ENCODE measurements at regions not wholly inside any gene's neighbourhood (a gene's known extent, or its start where the extent isn't known, plus 50 kb on each side); places are given as distances from the start of the nearest gene placed in this dataset.

DNA sequence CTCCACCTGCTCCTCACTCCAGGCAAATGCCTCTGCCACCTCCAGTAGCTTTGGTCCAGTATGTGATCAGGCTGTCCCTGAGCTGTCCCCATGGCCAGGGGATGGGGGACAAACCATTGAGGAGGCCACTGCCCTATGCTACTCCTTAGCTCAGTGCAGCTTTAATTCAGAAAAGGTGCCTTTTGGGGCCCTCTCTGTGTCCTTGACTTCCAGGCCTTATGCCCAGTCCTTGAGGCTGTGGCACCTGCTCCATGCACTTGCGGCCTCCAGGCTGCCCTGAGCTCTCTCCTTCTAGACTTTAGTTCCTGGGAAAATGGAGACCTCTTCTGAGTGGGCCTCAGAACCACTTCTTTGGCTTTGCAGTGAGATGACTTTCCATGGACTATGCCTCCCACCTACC lies 650.8 kb upstream of the CELF2 start:
- H3K9me3 ChIP-seq (ENCODE audit: control insufficient read depth in 4 of 4, low read length in 3 of 4), result no peaks in the 10 kb centered on the region
- no peaks in the 10 kb centered on the region for H3K36me3 ChIP-seq (ENCODE audit: control insufficient read depth in 4 of 4, insufficient read depth in 3 of 4, low read depth in 1 of 4, low read length in 3 of 4)
- H3K27me3 ChIP-seq (ENCODE audit: control insufficient read depth in 4 of 4, insufficient read depth in 4 of 4, low read length in 3 of 4), result no peaks in the 10 kb centered on the region
- H3K4me3 ChIP-seq (ENCODE audit: low read depth in 1 of 3, low read length in 3 of 3), result no peak overlapping the region
- no peak for TF ChIP-seq FOXA1 (IDR thresholded peaks at IDR 0.05)
- no peak for TF ChIP-seq RXRA (IDR thresholded peaks at IDR 0.05)
- H3K9ac ChIP-seq (ENCODE audit: low read depth in 1 of 2, low read length in 2 of 2), result no peak overlapping the region
- no peaks in the 10 kb centered on the region for H3K4me1 ChIP-seq (ENCODE audit: control insufficient read depth in 4 of 4, insufficient read depth in 4 of 4, low read length in 3 of 4)
- WGBS, result 77% methylated on average over 1 of the region's 1 CpG
- no peak for DNase-seq (ENCODE audit: low spot score)
- H3K27ac ChIP-seq (ENCODE audit: low read depth in 1 of 2, low read length in 2 of 2), result no peak overlapping the region

- Histone ChIP-seq H3K27ac (ENCODE audit: low read depth in 1 of 2, low read length in 2 of 2) (no peak overlapping the region), H3K4me1 (ENCODE audit: control insufficient read depth in 4 of 4, insufficient read depth in 4 of 4, low read length in 3 of 4) (no peaks in the 10 kb centered on the region), H3K9ac (ENCODE audit: low read depth in 1 of 2, low read length in 2 of 2) (no peak overlapping the region), H3K9me3 (ENCODE audit: control insufficient read depth in 4 of 4, low read length in 3 of 4) (no peaks in the 10 kb centered on the region), H3K36me3 (ENCODE audit: control insufficient read depth in 4 of 4, insufficient read depth in 3 of 4, low read depth in 1 of 4, low read length in 3 of 4) (no peaks in the 10 kb centered on the region), H3K4me3 (ENCODE audit: low read depth in 1 of 3, low read length in 3 of 3) (no peak overlapping the region), H3K27me3 (ENCODE audit: control insufficient read depth in 4 of 4, insufficient read depth in 4 of 4, low read length in 3 of 4) (no peaks in the 10 kb centered on the region)
- TF ChIP-seq, protein P1, sequence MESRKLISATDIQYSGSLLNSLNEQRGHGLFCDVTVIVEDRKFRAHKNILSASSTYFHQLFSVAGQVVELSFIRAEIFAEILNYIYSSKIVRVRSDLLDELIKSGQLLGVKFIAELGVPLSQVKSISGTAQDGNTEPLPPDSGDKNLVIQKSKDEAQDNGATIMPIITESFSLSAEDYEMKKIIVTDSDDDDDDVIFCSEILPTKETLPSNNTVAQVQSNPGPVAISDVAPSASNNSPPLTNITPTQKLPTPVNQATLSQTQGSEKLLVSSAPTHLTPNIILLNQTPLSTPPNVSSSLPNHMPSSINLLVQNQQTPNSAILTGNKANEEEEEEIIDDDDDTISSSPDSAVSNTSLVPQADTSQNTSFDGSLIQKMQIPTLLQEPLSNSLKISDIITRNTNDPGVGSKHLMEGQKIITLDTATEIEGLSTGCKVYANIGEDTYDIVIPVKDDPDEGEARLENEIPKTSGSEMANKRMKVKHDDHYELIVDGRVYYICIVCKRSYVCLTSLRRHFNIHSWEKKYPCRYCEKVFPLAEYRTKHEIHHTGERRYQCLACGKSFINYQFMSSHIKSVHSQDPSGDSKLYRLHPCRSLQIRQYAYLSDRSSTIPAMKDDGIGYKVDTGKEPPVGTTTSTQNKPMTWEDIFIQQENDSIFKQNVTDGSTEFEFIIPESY (IDR thresholded peaks at IDR 0.05), result no peak
- TF ChIP-seq RXRA (IDR thresholded peaks at IDR 0.05) (no peak), TAF1 (conservative IDR thresholded peaks at IDR 0.05) (no peak), NR2F2 (IDR thresholded peaks at IDR 0.05) (no peak), EGR1 (IDR thresholded peaks at IDR 0.05; ENCODE audit: low read depth in 2 of 2) (no peak), JUND (IDR thresholded peaks at IDR 0.05) (no peak), ATF3 (IDR thresholded peaks at IDR 0.05) (no peak), HNF4G (IDR thresholded peaks at IDR 0.05) (no peak), HNF4A (conservative IDR thresholded peaks at IDR 0.05) (no peak)
- TF ChIP-seq, protein P2, sequence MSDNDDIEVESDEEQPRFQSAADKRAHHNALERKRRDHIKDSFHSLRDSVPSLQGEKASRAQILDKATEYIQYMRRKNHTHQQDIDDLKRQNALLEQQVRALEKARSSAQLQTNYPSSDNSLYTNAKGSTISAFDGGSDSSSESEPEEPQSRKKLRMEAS (IDR thresholded peaks at IDR 0.05), result no peak
- DNase-seq (ENCODE audit: low spot score), result no peak
- 61% methylated on average over 6 of the region's 6 CpGs for WGBS
These were observed 650.4 kb upstream of the CELF2 start for GRCh38 chr10:10367264-10367663.

- Histone ChIP-seq H3K4me3 (ENCODE audit: low read depth in 1 of 3, low read length in 3 of 3) (no peak overlapping the region), H3K27ac (ENCODE audit: low read depth in 1 of 2, low read length in 2 of 2) (no peak overlapping the region), H3K9me3 (ENCODE audit: control insufficient read depth in 4 of 4, low read length in 3 of 4) (no peaks in the 10 kb centered on the region), H3K27me3 (ENCODE audit: control insufficient read depth in 4 of 4, insufficient read depth in 4 of 4, low read length in 3 of 4) (no peaks in the 10 kb centered on the region), H3K36me3 (ENCODE audit: control insufficient read depth in 4 of 4, insufficient read depth in 3 of 4, low read depth in 1 of 4, low read length in 3 of 4) (no peaks in the 10 kb centered on the region), H3K4me1 (ENCODE audit: control insufficient read depth in 4 of 4, insufficient read depth in 4 of 4, low read length in 3 of 4) (no peaks in the 10 kb centered on the region), H3K9ac (ENCODE audit: low read depth in 1 of 2, low read length in 2 of 2) (no peak overlapping the region)
- no peak for DNase-seq (ENCODE audit: low spot score)
- 77% methylated on average over 7 of the region's 7 CpGs for WGBS
- TF ChIP-seq, protein P3, sequence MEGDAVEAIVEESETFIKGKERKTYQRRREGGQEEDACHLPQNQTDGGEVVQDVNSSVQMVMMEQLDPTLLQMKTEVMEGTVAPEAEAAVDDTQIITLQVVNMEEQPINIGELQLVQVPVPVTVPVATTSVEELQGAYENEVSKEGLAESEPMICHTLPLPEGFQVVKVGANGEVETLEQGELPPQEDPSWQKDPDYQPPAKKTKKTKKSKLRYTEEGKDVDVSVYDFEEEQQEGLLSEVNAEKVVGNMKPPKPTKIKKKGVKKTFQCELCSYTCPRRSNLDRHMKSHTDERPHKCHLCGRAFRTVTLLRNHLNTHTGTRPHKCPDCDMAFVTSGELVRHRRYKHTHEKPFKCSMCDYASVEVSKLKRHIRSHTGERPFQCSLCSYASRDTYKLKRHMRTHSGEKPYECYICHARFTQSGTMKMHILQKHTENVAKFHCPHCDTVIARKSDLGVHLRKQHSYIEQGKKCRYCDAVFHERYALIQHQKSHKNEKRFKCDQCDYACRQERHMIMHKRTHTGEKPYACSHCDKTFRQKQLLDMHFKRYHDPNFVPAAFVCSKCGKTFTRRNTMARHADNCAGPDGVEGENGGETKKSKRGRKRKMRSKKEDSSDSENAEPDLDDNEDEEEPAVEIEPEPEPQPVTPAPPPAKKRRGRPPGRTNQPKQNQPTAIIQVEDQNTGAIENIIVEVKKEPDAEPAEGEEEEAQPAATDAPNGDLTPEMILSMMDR (IDR thresholded peaks at IDR 0.05; ENCODE audit: low read depth, low read length, missing input control), result no peak
- TF ChIP-seq YY1 (IDR thresholded peaks at IDR 0.05) (no peak), RAD21 (IDR thresholded peaks at IDR 0.05) (no peak), GABPA (IDR thresholded peaks at IDR 0.05 in 1 of 2, conservative IDR thresholded peaks at IDR 0.05 in 1 of 2) (no peak), ATF3 (IDR thresholded peaks at IDR 0.05) (no peak), FOXA1 (IDR thresholded peaks at IDR 0.05) (no peak), JUND (IDR thresholded peaks at IDR 0.05) (no peak), EGR1 (IDR thresholded peaks at IDR 0.05; ENCODE audit: low read depth in 2 of 2) (no peak), HNF4G (IDR thresholded peaks at IDR 0.05) (no peak), FOXA2 (IDR thresholded peaks at IDR 0.05) (no peak), RXRA (IDR thresholded peaks at IDR 0.05) (no peak), HNF4A (conservative IDR thresholded peaks at IDR 0.05) (no peak)
- TF ChIP-seq, protein P1 (IDR thresholded peaks at IDR 0.05), result no peak
- TF ChIP-seq, protein P4, sequence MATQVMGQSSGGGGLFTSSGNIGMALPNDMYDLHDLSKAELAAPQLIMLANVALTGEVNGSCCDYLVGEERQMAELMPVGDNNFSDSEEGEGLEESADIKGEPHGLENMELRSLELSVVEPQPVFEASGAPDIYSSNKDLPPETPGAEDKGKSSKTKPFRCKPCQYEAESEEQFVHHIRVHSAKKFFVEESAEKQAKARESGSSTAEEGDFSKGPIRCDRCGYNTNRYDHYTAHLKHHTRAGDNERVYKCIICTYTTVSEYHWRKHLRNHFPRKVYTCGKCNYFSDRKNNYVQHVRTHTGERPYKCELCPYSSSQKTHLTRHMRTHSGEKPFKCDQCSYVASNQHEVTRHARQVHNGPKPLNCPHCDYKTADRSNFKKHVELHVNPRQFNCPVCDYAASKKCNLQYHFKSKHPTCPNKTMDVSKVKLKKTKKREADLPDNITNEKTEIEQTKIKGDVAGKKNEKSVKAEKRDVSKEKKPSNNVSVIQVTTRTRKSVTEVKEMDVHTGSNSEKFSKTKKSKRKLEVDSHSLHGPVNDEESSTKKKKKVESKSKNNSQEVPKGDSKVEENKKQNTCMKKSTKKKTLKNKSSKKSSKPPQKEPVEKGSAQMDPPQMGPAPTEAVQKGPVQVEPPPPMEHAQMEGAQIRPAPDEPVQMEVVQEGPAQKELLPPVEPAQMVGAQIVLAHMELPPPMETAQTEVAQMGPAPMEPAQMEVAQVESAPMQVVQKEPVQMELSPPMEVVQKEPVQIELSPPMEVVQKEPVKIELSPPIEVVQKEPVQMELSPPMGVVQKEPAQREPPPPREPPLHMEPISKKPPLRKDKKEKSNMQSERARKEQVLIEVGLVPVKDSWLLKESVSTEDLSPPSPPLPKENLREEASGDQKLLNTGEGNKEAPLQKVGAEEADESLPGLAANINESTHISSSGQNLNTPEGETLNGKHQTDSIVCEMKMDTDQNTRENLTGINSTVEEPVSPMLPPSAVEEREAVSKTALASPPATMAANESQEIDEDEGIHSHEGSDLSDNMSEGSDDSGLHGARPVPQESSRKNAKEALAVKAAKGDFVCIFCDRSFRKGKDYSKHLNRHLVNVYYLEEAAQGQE (IDR thresholded peaks at IDR 0.05), result no peak
These were observed 648.6 kb upstream of the CELF2 start for GRCh38 chr10:10368951-10369576.
